Bronchial epithelial cell (primary cell): ENCODE measurements at regions not wholly inside any gene's neighbourhood (a gene's known extent, or its start where the extent isn't known, plus 50 kb on each side); places are given as distances from the start of the nearest gene placed in this dataset.

Experiments used
- DNase-seq: peaks from one replicate; pipeline ENCODE4 v3.0.0-alpha.2; 2010; ENCODE audit warnings: low read depth
- FAIRE-seq: peaks from 2 replicates; lab custom pipeline; 2011; peaks lifted over from hg19 to GRCh38; lab: Jason Lieb, UNC
- H3K27me3 ChIP-seq: 2 replicates; pipeline ENCODE4 v1.5.1; 2011; ENCODE audit warnings: low read length; ENCODE audit not compliant: control insufficient read depth, insufficient read depth
- H3K36me3 ChIP-seq: 2 replicates; pipeline ENCODE4 v1.5.1; 2011; ENCODE audit warnings: low read length; ENCODE audit not compliant: control insufficient read depth, insufficient read depth
- H3K4me3 ChIP-seq: 2 replicates; pipeline ENCODE4 v1.5.1; 2011; ENCODE audit warnings: mild to moderate bottlenecking, low read depth, low read length, control low read depth
- TF ChIP-seq, protein P1 (sequence below): IDR thresholded peaks from 2 replicates; pipeline ENCODE4 v1.5.1; 2011; ENCODE audit warnings: mild to moderate bottlenecking, moderate library complexity, low read length, control low read depth, inconsistent platforms; ENCODE audit not compliant: insufficient read depth, severe bottlenecking

DNA sequence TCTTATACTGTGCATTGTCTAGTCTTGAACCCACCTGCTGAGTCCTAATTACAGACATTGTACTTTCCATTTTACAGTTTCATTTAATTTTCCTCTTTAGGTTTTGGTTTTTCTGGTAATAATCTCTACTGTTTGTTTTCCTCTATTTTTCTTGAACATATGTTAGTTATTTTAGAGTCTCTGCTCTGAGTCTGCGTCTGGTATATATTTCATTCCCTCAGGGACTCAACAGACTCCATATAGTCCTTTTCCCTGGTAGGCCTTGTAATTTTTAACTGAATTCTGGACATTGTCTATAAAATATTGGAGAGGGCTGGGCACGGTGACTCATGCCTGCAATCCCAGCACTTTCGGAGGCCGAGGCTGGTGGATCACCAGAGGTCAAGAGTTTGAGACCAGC, 121.8 kb upstream of the STOX2 start:
- TF ChIP-seq, protein P1, sequence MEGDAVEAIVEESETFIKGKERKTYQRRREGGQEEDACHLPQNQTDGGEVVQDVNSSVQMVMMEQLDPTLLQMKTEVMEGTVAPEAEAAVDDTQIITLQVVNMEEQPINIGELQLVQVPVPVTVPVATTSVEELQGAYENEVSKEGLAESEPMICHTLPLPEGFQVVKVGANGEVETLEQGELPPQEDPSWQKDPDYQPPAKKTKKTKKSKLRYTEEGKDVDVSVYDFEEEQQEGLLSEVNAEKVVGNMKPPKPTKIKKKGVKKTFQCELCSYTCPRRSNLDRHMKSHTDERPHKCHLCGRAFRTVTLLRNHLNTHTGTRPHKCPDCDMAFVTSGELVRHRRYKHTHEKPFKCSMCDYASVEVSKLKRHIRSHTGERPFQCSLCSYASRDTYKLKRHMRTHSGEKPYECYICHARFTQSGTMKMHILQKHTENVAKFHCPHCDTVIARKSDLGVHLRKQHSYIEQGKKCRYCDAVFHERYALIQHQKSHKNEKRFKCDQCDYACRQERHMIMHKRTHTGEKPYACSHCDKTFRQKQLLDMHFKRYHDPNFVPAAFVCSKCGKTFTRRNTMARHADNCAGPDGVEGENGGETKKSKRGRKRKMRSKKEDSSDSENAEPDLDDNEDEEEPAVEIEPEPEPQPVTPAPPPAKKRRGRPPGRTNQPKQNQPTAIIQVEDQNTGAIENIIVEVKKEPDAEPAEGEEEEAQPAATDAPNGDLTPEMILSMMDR = no peak
- H3K36me3 ChIP-seq = no peaks in the 10 kb centered on the region
- FAIRE-seq = no peak
- no peak for DNase-seq
- no peaks in the 10 kb centered on the region for H3K27me3 ChIP-seq
- no peak overlapping the region for H3K4me3 ChIP-seq

DNA sequence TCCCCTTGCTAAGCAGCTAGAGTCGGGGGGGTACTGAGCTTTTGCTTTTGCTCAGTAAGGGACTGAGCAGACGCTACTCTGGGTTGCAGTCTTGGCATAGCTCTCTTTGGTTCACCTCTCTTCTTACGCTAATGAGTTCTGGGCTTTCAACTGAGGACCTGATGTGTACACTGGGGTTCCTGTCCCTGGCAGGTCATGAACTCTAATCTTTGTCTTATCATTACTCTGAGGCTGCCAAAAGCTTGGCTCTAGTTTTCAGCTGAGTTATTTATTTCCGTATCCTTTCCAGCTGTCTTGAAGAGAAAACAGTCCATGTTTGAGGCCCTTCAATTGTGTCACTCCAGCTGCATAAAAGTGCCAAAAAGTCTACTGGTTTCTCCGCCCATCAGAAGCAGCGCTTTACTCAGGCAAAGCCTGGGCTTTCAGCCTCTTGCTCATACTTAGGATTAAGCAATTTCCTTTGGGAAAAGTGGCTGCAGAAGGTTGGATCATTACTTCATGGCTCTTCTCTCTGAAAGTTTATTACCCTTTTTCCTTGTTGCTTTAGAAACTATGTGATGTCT, 121.0 kb upstream of the STOX2 start:
- peak; percentile 84 for FAIRE-seq
- peak; percentile 74 for DNase-seq

DNA sequence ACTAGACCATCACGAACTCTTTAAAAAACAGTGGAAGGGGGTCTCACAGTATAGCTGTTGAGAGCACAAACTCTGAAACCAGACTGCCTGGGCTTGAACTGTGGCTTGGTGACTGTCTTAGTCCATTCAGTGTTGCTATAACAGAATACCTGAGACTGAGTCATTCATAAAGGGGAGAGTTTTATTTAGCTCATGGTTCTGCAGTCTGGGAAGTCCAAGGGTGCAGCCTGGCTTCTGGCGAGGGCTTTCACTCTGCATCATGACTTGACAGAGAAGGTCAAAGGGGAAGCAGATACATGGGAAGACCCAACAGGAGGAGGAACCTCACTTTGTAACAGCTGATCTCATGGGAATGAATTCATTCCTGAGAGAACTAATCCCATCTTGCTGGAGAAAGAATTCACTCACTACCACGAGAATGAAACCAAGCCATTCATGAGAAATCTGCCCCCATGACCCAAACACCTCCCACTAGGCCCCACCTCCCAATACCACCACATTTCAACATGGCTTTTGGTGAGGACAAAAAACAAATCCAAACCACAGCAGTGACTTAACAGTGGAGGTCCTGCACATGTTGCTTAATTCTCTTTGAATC, 116.7 kb upstream of the STOX2 start:
- no peak for DNase-seq
- Histone ChIP-seq H3K4me3 (no peak overlapping the region), H3K36me3 (no peaks in the 10 kb centered on the region), H3K27me3 (no peaks in the 10 kb centered on the region)
- TF ChIP-seq, protein P1 = no peak
- FAIRE-seq = no peak

More for the DNA sequence above, 121.0 kb upstream of the STOX2 start:
- Histone ChIP-seq H3K27me3 (no peaks in the 10 kb centered on the region), H3K4me3 (no peak overlapping the region), H3K36me3 (no peaks in the 10 kb centered on the region)
- TF ChIP-seq, protein P1 = no peak

DNA sequence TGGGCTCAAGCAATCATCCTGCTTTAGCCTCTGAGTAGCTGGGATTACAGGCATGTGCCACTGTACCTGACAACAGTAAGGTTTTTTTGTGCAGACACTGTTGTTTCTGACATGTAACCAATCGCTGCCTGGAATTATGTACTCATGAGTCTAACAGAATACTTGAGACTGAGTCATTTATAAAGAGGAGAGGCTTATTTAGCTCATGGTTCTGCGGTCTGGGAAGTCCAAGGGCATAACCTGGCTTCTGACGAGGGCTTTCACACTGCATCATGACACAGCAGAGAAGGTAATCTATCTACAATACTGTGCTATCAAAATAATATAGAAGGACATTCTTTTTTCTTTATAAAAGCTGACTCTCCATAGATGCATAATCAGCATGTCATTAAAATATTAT, 115.5 kb upstream of the STOX2 start:
- no peak for DNase-seq
- H3K4me3 ChIP-seq = no peak overlapping the region
- H3K36me3 ChIP-seq = no peaks in the 10 kb centered on the region
- H3K27me3 ChIP-seq = no peaks in the 10 kb centered on the region
- TF ChIP-seq, protein P1 = no peak
- FAIRE-seq = no peak

DNA sequence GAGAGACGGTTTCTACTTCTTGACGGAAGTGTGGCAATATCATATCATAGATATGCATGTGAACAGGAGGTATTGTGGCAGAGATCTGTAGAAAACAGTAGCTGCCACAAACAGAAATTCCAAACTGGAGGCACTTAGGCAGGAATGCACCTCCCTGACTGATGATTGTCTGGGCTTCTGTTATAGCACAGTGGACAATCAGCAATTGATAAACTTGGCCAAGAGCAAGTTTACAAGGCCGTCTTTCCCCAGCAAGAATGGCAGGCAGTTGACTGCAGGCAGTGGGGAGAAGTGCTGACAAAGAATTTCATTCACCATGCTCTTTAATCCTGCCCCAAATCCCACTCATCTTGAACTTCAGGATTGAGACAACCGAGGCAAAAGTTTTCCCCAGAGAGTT, 114.4 kb upstream of the STOX2 start:
- no peaks in the 10 kb centered on the region for H3K27me3 ChIP-seq
- TF ChIP-seq, protein P1 = no peak
- FAIRE-seq = no peak
- H3K4me3 ChIP-seq = no peak overlapping the region
- no peak for DNase-seq
- no peaks in the 10 kb centered on the region for H3K36me3 ChIP-seq
